ENCODE measurements at regions not wholly inside any gene's neighbourhood (a gene's known extent, or its start where the extent isn't known, plus 50 kb on each side); places are given as distances from the start of the nearest gene placed in this dataset.

DNA sequence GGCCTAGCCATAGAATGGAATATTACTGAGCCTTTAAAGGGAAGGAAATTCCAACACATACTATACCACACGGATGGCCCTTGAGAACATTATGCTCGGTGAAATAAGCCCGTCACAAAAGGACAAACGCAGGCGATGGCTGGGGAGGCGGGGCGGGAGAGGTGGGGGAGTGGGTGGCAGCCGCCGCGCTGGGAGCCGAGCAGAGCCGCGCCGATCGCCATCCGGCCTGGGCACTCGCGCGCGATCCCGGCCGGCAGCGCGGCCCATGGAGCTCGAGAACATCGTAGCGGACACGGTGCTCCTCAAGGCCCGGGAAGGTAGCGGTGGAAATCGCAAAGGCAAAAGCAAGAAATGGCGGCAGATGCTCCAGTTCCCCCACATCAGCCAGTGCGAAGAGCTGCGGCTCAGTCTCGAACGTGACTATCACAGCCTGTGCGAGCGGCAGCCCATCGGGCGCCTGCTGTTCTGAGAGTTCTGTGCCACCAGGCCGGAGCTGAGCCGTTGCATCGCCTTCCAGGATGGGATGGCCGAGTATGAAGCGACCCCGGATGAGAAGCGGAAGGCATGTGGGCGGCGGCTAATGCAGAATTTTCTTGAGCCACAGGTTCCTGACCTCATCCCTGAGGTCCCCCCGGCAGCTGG lies 140.1 kb downstream of the ZDHHC20 start:
- no peak for DNase-seq (ENCODE audit: low read depth in 2 of 2)

DNA sequence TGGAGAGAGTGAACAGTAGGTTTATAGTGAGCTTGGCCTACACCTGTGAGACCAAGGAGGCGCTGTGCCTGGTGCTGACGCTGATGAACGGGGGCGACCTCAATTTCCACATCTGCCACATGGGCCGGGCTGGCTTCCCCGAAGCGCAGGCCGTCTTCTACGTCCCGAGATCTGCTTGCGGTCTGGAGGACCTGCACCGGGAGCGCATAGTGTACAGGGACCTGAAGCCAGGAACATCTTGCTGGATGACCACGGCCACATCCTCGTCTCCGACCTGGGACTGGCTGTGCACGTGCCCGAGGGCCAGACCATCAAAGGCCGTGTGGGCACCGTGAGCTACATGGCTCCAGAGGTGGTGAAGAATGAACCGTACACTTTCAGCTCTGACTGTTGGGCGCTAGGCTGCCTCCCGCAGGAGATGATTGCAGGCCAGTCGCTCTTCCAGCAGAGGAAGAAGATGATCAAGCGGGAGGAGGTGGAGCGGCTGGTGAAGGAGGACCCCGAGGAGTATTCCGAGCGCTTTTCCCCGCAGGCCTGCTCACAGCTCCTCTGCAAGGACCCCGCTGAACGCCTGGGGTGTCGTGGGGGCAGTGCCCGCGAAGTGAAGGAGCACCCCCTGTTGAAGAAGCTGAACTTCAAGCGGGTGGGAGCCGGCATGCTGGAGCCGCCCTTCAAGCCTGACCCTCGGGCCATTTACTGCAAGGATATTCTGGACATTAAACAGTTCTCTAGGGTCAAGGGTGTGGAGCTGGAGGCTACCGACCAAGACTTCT lies 139.0 kb downstream of the ZDHHC20 start:
- no peak for DNase-seq (ENCODE audit: low read depth in 2 of 2)

DNA sequence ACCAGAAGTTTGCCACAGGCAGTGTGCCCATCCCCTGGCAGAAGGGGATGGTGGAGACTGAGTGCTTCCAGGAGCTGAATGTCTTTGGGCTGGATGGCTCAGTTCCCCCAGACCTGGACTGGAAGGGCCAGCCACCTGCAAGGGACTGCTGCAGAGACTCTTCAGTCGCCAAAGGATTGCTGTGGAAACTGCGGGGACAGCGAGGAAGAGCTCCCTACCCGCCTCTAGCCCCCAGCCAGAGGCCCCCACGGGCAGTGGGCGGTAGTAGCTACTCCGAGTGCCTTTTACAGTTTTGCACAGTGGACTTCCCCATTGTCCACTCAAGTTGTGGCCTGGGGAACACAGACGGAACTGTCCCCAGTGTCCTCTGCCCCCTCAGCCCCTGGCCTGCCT lies 138.5 kb downstream of the ZDHHC20 start:
- DNase-seq (ENCODE audit: low read depth in 2 of 2): no peak

DNA sequence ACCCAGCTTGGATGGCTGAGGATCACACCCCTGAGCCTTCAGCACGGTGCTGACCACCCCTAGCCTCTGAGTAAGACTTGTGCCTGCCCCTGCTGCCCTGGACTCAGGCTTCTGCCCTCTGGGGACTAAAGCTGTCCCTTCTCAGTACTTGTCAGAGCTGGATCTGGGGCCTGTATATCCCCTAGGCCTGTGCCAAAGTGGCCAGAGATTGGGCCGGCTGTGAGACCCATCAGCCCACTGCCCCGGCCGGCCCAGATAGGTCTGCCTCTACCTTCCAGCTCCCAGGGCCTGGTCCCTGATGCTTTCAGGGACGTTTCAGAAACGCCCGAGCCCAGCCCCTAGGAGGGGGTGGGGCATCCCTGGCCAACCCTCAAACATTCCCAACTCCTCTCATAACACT lies 137.8 kb downstream of the ZDHHC20 start:
- DNase-seq (ENCODE audit: low read depth in 2 of 2): no peak

DNA sequence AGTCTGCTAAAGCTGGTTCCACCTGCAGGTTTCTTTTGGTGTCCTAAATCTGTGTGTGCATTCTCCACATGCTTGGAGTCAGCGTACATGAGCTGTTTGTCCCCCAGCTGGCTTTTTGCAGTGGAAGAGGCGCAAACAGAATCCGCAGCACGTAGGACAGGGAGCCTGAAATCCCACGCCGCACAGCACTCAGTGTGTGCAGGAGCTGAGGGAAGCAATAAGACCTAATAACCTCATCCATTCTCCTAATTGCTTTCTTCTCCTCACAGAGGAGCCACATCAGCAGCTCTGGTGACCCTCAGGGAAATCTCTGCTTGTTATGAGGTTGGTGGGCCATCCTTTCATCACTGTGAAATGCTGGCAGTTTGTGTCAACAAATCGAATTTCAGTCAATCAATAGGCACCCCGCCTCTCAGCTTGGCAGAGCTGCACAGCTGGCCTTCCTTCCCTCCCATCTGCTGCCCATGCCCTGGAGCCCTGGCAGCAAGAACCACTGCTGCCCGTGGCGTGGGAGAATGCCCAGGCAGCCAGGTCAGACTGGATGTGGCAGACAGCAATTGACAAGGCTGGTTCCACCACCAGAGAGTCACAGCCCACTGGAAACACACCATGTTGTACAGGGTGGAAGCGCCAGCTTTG lies 136.7 kb downstream of the ZDHHC20 start:
- no peak for DNase-seq (ENCODE audit: low read depth in 2 of 2)

Data from stimulated activated CD4-positive, alpha-beta T cell treated with anti-CD3 and anti-CD28 coated beads, Interleukin-4, amount 100 ng/mL, for 48 hours (primary cell).